B cell (primary cell): ENCODE measurements at regions not wholly inside any gene's neighbourhood (a gene's known extent, or its start where the extent isn't known, plus 50 kb on each side); places are given as distances from the start of the nearest gene placed in this dataset.

Experiments
- CTCF ChIP-seq: fragments of 200-600 bp; IDR thresholded peaks from one replicate; pipeline ENCODE4 v1.8.0; 2022; ENCODE audit warnings: antibody characterized with exemption, mild to moderate bottlenecking
- EZH2 ChIP-seq: IDR thresholded peaks from 2 replicates; pipeline ENCODE4 v1.6.1; 2012; ENCODE audit warnings: borderline replicate concordance, low read depth, mild to moderate bottlenecking, moderate library complexity, low read length; ENCODE audit not compliant: insufficient read depth, poor library complexity, severe bottlenecking

- no peak for TF ChIP-seq EZH2
- no peak for TF ChIP-seq CTCF
These were observed 60.0 kb downstream of the DMAC1 start for GRCh38 chr9:7739595-7739994.
